T47D (cell line): ENCODE measurements at regions not wholly inside any gene's neighbourhood (a gene's known extent, or its start where the extent isn't known, plus 50 kb on each side); places are given as distances from the start of the nearest gene placed in this dataset.

Experiments
- DNase-seq, 2 experiments: peaks; one replicate each; pipeline versions ENCODE4 v3.0.0 to v3.0.0-alpha.2; 2011 to 2012; ENCODE audit warnings: low read depth in 1 of 2, low spot score in 1 of 2
- JUND ChIP-seq: IDR thresholded peaks from 2 replicates; pipeline ENCODE4 v1.6.1; 2012; ENCODE audit warnings: low read depth
- in situ Hi-C: cut with HindIII; loops from 2 replicates; pipeline ENCODE4 v1.10.0; 2016; ENCODE audit warnings: low sequenced_read_pairs, low pct_unique_long_range_greater_than_20kb

DNA sequence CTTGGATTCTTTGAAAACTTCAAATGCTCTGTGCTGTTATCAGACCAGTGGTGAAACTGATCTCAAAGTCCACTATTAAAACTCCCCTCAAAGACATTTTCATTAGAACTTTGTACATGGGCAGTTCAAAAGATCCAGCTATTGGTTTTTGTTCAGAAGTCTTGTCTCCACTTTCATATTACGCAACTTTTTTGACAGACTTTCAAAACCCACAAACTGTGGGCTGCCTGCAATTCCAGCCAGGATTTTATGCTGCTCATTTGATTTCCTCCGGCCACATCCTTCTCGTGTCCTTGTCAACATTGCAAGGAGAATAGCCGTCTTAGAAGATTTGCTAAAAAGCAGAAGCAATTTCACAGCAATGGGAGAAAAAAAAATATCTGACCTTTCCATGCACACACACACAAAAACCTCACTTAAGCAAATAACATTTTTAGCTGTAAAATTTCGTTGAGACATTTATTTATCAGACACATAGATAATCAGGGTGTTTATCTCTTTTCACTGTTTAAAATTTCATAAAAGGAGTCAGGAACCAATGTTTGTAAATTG is 1990.5 kb downstream of the MAT2B start:
- DNase-seq, result no peak
- in situ Hi-C loops, result no loop called here
- no peak for TF ChIP-seq JUND

DNA sequence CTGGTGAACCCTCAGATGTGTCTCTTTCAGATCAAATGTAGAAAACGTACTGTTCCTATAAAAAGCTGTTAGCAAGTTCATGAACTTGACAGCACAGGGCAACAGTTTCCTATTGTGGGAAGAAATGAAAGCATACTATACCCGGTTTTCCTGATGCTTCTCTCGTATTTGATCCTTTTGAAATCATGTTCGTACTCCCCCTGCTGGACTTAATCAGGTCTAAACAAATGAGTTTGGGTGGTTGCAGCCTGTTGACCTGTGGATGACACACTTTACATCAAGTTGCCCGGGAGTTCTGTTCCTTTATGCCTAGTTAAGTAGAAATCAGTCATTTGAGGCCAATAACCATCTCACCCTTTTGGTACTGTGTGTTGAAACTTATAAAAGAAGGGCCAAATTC is 1992.3 kb downstream of the MAT2B start:
- peak; percentile 18 to 86 for DNase-seq
- in situ Hi-C loops, result no loop called here

DNA sequence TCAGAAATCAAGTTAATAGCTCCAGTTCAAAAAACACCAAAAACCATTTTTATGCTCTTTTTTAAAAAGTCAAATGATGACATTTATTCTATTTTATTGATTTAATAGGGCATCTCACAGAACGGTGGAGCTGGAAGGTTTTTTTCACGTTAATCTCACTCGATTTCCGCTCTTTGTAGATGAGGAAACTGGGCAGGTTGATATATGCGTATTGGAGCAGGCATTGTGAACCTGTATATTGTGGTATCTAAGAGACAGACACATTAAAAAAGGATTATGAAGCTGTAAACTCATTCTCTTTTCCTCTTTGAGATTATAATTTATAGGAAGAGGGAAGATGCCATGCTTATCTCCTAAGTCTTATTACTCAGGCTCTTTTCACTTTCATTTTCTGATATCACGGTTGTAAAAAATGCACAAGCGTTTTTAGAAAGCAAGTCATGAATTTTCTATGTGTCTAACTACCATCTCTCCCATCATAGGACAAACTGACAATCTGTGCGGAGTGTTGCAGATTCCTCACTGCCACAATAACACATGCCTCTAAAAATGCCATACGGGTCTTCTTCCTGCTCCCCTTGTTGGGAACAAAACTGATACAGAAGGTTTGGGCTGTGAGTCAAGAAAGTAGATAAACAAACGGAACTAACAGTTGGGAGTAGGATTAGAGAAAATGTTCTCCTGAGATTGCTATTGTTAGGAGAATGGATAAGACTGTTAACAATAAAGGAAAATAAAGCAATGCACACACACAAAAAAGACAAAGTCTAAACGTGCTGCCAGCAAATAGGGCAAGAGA is 1997.7 kb downstream of the MAT2B start:
- DNase-seq, result no peak
- no peak for TF ChIP-seq JUND
- in situ Hi-C loops, result no loop called here

More for the DNA sequence above, 1992.3 kb downstream of the MAT2B start:
- no peak for TF ChIP-seq JUND

DNA sequence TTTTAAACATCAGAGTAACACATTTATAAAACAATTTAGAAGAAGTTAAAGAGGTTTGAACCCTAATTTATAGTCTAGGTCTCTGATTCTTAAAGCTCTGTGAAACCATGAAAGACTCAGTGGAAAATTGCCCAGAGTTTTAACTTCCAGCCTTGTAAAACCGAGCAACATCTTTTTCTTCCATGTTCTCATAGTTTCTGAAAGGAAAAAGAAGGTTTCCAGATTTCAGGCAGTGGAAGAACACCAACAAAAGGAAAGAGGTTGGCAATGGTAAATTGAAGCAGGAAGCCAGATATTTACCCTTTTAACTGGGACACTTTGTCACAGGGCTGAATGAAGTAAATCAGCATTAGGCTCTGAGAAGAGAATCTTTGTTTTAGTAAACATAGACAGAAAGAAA is 1999.3 kb downstream of the MAT2B start:
- TF ChIP-seq JUND, result no peak
- in situ Hi-C loops, result no loop called here
- no peak for DNase-seq

DNA sequence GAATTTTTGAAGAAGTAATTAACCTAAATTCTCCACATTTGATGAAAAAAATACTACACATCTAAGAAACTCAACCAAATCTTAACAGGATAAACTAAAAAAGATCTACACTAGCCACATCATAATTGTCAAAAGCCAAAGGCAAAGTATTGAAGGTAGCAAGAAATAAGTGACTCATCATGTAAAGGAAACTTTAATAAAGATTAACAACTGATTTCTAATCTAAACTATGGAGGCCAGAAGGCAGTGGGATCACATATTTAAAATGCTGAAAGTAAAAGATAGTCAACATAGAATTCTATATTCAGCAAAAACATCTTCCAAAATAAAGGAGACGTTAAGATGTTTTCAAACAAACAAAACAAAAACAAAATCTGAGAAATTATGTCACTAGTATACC is 2002.9 kb downstream of the MAT2B start:
- in situ Hi-C loops, result no loop called here
- TF ChIP-seq JUND, result no peak
- no peak for DNase-seq

DNA sequence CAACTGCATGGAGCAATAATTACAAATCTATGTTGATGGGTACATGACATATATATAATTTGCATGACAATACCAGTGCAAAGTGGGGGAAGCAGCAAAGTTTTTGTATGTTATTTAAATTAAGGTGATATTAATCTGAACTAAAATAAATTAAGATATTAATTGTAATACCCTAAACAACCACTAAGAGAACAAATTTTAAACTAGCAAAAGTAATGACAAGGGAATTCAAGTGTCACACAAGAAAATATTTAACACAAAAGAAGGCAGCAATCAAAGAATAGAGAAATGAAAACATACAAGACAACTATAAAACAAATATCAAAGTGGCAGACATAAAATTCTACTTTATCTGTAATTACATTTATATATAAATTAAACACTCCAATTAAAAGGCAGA is 2003.4 kb downstream of the MAT2B start:
- no peak for TF ChIP-seq JUND
- no peak for DNase-seq

DNA sequence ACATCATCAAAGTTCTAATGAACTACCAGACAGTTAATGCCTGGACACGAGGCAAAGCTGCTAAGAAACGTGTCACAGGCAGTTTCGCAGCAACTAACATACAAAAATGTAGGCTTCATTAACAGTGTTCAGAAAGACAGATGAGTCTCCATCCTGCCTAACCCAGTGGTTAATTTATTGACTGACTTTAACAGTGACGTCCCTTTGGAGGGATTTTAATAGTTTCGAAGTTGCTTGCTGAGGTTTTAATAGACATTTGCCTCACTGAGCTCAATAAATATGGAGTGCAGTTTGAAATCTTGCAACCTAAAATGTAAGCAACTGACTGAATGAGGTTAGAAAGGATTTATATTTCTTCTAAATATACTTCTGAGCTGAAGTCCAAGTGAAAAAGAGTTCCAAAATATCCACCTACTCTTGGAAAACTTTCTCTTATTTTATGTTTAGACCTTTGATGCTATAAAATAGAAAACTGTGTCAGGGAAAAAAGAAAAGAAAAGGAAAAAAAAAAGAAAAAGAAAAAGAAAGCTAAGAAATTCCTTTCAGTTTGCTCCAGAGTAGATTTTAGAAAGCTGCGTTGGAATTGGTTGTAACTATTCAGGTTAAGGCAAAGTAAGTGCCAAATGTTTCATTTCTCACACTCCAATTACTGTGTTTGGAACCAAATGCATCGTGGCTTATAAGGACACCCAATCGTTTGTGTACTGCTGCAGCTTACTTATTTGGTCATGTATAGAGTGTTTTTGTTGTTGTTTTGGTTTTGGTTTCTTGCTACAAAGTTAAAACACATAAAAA is 2016.6 kb downstream of the MAT2B start:
- in situ Hi-C loops, result no loop called here
- TF ChIP-seq JUND, result no peak

More for the DNA sequence above, 2003.4 kb downstream of the MAT2B start:
- in situ Hi-C loops, result no loop called here

DNA sequence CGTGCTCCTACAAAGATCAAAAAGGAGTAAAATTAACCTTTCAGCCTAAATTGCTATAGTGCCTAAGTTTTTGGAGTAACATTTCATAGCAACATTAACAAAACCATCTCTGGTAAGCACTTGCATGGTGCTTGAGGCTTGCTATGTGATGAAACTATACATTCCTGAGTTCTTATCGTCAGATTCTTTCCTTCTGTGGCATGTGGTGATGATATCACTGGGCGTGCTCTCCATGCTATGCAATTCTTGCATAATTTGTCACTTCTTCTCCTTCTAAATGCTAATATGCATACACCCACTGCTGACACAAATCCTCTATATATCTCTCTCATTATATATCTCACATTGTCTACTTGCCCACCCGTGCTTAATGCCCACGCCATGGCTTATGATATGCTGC is 2019.9 kb downstream of the MAT2B start:
- in situ Hi-C loops, result no loop called here
- TF ChIP-seq JUND, result peak; percentile 74
- peak; percentile 40 to 74 for DNase-seq

More for the DNA sequence above, 2016.6 kb downstream of the MAT2B start:
- DNase-seq, result no peak

DNA sequence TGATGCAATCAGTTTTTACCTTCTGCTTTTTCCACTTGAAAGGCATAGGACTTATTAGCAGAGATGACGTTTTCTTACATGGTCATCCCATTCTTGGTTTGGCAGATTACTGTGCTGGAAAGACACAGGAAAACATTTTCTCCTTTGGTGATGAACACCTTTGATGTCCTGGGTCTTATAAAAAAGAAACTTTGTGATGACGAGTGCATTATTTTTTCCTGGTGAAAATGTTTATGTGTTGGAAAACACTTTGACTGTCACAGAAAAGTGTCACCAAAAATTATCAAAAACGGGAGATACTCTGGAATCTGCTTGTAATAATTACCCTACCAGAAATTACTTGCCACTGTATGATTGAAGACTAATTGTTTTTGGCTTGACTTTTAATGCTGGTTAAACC is 2020.9 kb downstream of the MAT2B start:
- DNase-seq, result no peak
- in situ Hi-C loops, result no loop called here
- TF ChIP-seq JUND, result no peak

DNA sequence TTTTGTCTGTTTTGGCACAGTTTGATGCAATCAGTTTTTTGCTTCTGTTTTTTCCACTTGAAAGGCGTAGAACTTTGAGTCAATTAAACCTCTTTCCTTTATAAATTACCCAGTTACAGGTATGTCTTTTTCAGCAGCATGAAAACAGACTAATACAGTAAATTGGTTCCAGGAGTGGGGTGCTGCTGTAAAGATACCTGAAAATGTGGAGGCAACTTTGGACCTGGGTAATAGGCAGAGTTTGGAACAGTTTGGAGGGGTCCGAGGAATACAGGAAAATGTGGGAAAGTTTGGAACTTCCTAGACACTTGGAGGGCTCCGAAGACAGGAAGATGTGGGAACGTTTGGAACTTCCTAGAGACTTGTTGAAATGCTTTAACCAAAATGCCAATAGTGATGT is 2022.2 kb downstream of the MAT2B start:
- in situ Hi-C loops, result no loop called here
- DNase-seq, result no peak
- TF ChIP-seq JUND, result no peak

DNA sequence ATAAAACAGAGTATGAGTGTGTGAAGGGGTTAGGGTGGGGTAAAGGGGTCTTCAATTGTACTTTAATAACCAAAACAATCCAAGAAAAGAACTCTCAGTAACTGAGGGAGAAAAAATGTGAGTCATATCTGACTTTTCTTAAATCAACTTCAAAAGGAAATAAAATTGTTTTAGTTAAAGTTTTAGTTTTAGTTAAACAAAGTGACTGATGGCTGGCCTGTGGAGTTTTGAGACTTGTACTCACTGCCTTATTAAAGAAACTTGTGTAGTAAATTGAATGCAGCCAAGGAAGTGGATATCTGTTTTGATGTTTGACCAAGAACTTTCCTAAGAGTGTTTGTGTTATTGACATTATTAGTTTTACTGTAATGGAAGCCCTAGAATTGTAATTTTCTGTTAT is 2032.6 kb downstream of the MAT2B start:
- DNase-seq, result no peak
- in situ Hi-C loops, result no loop called here
- TF ChIP-seq JUND, result no peak

DNA sequence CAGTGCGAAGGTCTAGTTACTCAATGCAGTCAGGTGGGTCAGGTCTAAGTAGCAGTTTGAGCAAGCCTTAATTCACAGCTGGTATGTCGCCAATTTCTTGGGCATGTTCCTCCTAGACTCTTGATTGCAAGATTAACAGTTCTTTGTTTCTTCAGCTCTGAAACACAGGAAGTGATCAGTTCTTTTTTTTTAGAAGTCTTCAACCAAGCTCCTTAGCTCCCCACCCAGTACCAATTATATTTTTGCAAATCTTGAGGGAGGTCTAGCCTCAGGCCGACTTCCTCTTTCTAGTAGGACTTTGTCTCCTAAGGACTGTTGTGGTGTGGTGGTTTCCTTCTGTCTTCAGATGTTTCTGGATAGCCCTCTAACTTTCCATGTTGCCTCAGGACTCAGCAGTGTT is 2054.2 kb downstream of the MAT2B start:
- peak in 1 of 2 experiments; percentile 20 for DNase-seq
- no peak for TF ChIP-seq JUND
- in situ Hi-C loops, result no loop called here

DNA sequence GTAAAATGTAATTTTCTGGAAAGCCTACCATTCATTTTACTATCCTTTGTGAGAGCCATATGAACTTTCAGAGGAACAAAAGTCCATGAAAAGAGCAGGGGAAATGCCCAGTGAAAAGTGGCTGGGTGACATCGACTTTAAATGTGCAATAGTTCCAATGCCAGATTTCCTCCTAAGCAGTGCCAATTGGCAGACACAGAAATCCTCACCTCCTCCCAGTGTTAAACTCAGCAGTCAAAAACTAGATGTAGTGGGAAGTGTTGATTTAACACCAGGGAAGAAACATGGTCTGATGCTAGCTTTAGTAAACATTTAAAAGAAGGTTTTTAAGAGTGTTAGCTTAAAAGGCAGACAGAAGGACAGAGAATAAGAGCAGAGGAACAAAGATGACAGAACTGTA is 2055.2 kb downstream of the MAT2B start:
- in situ Hi-C loops, result no loop called here
- DNase-seq, result no peak
- no peak for TF ChIP-seq JUND

DNA sequence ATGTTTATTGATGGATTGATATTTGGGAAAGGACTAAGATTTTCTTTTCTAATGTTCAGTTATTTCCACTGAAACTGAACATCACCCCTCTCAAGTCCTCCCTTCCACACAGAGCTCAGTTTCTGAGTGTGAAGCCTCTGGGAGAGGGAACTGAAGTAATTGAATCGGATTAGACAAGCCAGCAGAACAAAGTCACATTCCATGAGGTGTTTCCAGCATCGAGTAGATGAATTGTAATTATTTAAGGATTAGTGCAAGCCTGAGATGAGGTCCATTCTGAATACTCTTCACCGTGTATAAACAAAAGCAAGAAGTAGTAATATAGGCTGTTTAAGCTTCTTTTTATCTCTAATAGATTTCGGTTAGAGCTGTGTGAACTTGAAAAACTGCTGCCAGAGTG is 2060.5 kb downstream of the MAT2B start:
- no peak for TF ChIP-seq JUND
- in situ Hi-C loops, result no loop called here

More for the DNA sequence above, 2060.5 kb downstream of the MAT2B start:
- DNase-seq, result no peak
